D721Med (cell line): ENCODE measurements at regions not wholly inside any gene's neighbourhood (a gene's known extent, or its start where the extent isn't known, plus 50 kb on each side); places are given as distances from the start of the nearest gene placed in this dataset.

Experiments
- DNase-seq: peaks from one replicate; pipeline ENCODE4 v3.0.0; 2011; ENCODE audit warnings: low spot score; ENCODE audit not compliant: insufficient read length
- FAIRE-seq: peaks from 2 replicates; lab custom pipeline; 2011; peaks lifted over from hg19 to GRCh38; lab: Jason Lieb, UNC
- TF ChIP-seq, protein P1 (sequence below): IDR thresholded peaks from 2 replicates; pipeline ENCODE4 v1.5.1; 2012; ENCODE audit warnings: mild to moderate bottlenecking, control low read depth; ENCODE audit not compliant: insufficient read depth; ENCODE audit errors: missing control alignments

GRCh38 chr5:124655921-124656511 is 90.4 kb downstream of the ZNF608 start:
- no peak for FAIRE-seq
- DNase-seq, result no peak
- TF ChIP-seq, protein P1, sequence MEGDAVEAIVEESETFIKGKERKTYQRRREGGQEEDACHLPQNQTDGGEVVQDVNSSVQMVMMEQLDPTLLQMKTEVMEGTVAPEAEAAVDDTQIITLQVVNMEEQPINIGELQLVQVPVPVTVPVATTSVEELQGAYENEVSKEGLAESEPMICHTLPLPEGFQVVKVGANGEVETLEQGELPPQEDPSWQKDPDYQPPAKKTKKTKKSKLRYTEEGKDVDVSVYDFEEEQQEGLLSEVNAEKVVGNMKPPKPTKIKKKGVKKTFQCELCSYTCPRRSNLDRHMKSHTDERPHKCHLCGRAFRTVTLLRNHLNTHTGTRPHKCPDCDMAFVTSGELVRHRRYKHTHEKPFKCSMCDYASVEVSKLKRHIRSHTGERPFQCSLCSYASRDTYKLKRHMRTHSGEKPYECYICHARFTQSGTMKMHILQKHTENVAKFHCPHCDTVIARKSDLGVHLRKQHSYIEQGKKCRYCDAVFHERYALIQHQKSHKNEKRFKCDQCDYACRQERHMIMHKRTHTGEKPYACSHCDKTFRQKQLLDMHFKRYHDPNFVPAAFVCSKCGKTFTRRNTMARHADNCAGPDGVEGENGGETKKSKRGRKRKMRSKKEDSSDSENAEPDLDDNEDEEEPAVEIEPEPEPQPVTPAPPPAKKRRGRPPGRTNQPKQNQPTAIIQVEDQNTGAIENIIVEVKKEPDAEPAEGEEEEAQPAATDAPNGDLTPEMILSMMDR, result no peak

GRCh38 chr5:124655251-124655917 is 91.1 kb downstream of the ZNF608 start:
- DNase-seq, result no peak
- FAIRE-seq, result no peak
- TF ChIP-seq, protein P1, result no peak

DNA sequence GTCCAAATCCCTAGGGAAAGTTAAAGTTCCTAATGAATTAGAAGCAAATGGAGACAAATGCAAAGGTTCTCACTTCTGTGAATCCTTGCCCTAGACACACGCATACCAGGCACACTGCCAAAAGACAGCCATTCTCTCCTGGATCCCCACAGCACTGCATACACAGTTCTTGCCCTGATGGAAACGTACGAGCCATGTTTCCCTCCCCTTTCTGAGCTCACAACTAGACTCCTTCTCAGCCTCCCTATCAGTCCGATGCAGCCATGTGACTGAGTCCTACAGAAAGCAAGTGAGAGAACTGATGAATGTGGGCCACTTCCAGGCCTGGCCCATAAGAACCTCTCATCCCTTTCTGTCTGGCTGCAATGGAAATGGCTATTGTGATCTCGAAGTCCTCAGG is 92.0 kb downstream of the ZNF608 start:
- FAIRE-seq, result no peak
- no peak for DNase-seq
- TF ChIP-seq, protein P1, result no peak

DNA sequence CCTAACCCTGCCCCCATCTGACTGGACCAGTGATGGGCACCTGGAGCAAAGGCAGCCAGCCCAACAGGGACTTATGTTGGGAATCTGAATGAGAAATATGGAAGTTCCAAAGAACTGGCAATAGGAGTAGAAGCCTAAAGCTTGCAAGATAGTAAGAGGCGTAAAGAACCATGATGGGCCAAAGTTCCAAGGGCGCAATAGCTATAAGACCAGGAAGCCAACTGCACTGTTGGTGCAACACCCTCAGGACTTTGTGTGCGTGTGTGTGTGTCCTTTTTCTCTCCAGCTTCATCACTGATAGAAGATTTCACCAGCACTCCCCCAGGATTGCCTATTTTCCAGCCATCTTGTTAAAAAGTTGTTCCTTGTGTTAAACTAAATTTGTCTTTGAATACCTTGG is 92.8 kb downstream of the ZNF608 start:
- no peak for FAIRE-seq
- TF ChIP-seq, protein P1, result no peak
- no peak for DNase-seq

- no peak for FAIRE-seq
- DNase-seq, result no peak
- TF ChIP-seq, protein P1, result no peak
These were observed 93.5 kb downstream of the ZNF608 start for GRCh38 chr5:124652892-124653441.

GRCh38 chr5:124652514-124652819 is 94.0 kb downstream of the ZNF608 start:
- TF ChIP-seq, protein P1, result no peak
- FAIRE-seq, result no peak
- no peak for DNase-seq
